IgD-negative memory B cell (primary cell): ENCODE measurements at regions not wholly inside any gene's neighbourhood (a gene's known extent, or its start where the extent isn't known, plus 50 kb on each side); places are given as distances from the start of the nearest gene placed in this dataset.

Source experiments
- H3K27ac Mint-ChIP-seq, 3 donors: one replicate each; pipeline ENCODE4 v1.8.0; 2020 to 2022; ENCODE audit warnings: mild to moderate bottlenecking in 3 of 3, mixed read lengths in 3 of 3, moderate library complexity in 1 of 3
- H3K27me3 Mint-ChIP-seq: one replicate; pipeline ENCODE4 v1.8.0; 2021; ENCODE audit warnings: mixed read lengths
- H3K36me3 Mint-ChIP-seq: one replicate; pipeline ENCODE4 v1.8.0; 2020; ENCODE audit warnings: mild to moderate bottlenecking, mixed read lengths
- H3K4me1 Mint-ChIP-seq, 3 donors: one replicate each; pipeline ENCODE4 v1.8.0; 2020 to 2022; ENCODE audit warnings: mixed read lengths in 3 of 3, mild to moderate bottlenecking in 1 of 3
- H3K4me3 Mint-ChIP-seq, 4 donors: one replicate each; pipeline ENCODE4 v1.8.0; 2020 to 2022; ENCODE audit warnings: mild to moderate bottlenecking in 4 of 4, mixed read lengths in 4 of 4, moderate library complexity in 3 of 4
- H3K9me3 Mint-ChIP-seq, 3 donors: one replicate each; pipeline ENCODE4 v1.8.0; 2020 to 2021; ENCODE audit warnings: mixed read lengths in 3 of 3, mild to moderate bottlenecking in 1 of 3

GRCh38 chr3:110564674-110565073 lies 506.9 kb upstream of the NECTIN3 start:
- peaks cover 1 to 4% (median 2%) of the 10 kb centered on the region in 3 donors for H3K9me3 Mint-ChIP-seq
- H3K27me3 Mint-ChIP-seq, result no peaks in the 10 kb centered on the region
- no peaks in the 10 kb centered on the region for H3K36me3 Mint-ChIP-seq
- H3K4me3 Mint-ChIP-seq, result no peak overlapping the region
- H3K4me1 Mint-ChIP-seq, result no peaks in the 10 kb centered on the region
- no peak overlapping the region for H3K27ac Mint-ChIP-seq

- Mint-ChIP-seq H3K4me3 (no peak overlapping the region), H3K36me3 (no peaks in the 10 kb centered on the region), H3K27me3 (no peaks in the 10 kb centered on the region), H3K9me3 (peaks cover 0 to 1% (median 0%) of the 10 kb centered on the region in 3 donors), H3K4me1 (no peaks in the 10 kb centered on the region), H3K27ac (no peak overlapping the region)
Observed at GRCh38 chr3:110567029-110567428, 504.6 kb upstream of the NECTIN3 start.

- Mint-ChIP-seq H3K36me3 (no peaks in the 10 kb centered on the region), H3K4me1 (no peaks in the 10 kb centered on the region), H3K27me3 (no peaks in the 10 kb centered on the region), H3K9me3 (peaks cover 0 to 1% (median 0%) of the 10 kb centered on the region in 3 donors), H3K4me3 (no peak overlapping the region), H3K27ac (no peak overlapping the region)
Observed at GRCh38 chr3:110568246-110568645, 503.4 kb upstream of the NECTIN3 start.

GRCh38 chr3:110569073-110569472 lies 502.5 kb upstream of the NECTIN3 start:
- Mint-ChIP-seq H3K36me3 (no peaks in the 10 kb centered on the region), H3K9me3 (no peaks in the 10 kb centered on the region), H3K4me3 (no peak overlapping the region), H3K4me1 (no peaks in the 10 kb centered on the region), H3K27ac (no peak overlapping the region), H3K27me3 (no peaks in the 10 kb centered on the region)

GRCh38 chr3:110575702-110576101 lies 495.9 kb upstream of the NECTIN3 start:
- no peaks in the 10 kb centered on the region for H3K27me3 Mint-ChIP-seq

GRCh38 chr3:110576960-110577359 lies 494.7 kb upstream of the NECTIN3 start:
- H3K9me3 Mint-ChIP-seq, result peaks cover 2 to 8% (median 3%) of the 10 kb centered on the region in 3 donors
- no peaks in the 10 kb centered on the region for H3K4me1 Mint-ChIP-seq
- no peaks in the 10 kb centered on the region for H3K36me3 Mint-ChIP-seq
- H3K4me3 Mint-ChIP-seq, result no peak overlapping the region
- no peak overlapping the region for H3K27ac Mint-ChIP-seq
- H3K27me3 Mint-ChIP-seq, result no peaks in the 10 kb centered on the region

More at GRCh38 chr3:110575702-110576101, 495.9 kb upstream of the NECTIN3 start:
- Mint-ChIP-seq H3K4me1 (no peaks in the 10 kb centered on the region), H3K9me3 (peaks cover 1 to 4% (median 2%) of the 10 kb centered on the region in 3 donors), H3K4me3 (no peak overlapping the region), H3K27ac (no peak overlapping the region), H3K36me3 (no peaks in the 10 kb centered on the region)

- Mint-ChIP-seq H3K4me3 (no peak overlapping the region), H3K27me3 (no peaks in the 10 kb centered on the region), H3K27ac (no peak overlapping the region), H3K9me3 (peaks cover 2 to 8% (median 5%) of the 10 kb centered on the region in 3 donors), H3K4me1 (no peaks in the 10 kb centered on the region), H3K36me3 (no peaks in the 10 kb centered on the region)
Observed at GRCh38 chr3:110577854-110578253, 493.8 kb upstream of the NECTIN3 start.

GRCh38 chr3:110579840-110580550 lies 491.6 kb upstream of the NECTIN3 start:
- no peak overlapping the region for H3K27ac Mint-ChIP-seq
- peaks cover 2 to 8% (median 5%) of the 10 kb centered on the region in 3 donors for H3K9me3 Mint-ChIP-seq
- no peak overlapping the region for H3K4me3 Mint-ChIP-seq
- no peaks in the 10 kb centered on the region for H3K27me3 Mint-ChIP-seq
- H3K4me1 Mint-ChIP-seq, result no peaks in the 10 kb centered on the region
- H3K36me3 Mint-ChIP-seq, result no peaks in the 10 kb centered on the region

- no peaks in the 10 kb centered on the region for H3K4me1 Mint-ChIP-seq
- no peaks in the 10 kb centered on the region for H3K27me3 Mint-ChIP-seq
- H3K4me3 Mint-ChIP-seq, result no peak overlapping the region
- no peaks in the 10 kb centered on the region for H3K36me3 Mint-ChIP-seq
- no peak overlapping the region for H3K27ac Mint-ChIP-seq
- H3K9me3 Mint-ChIP-seq, result peaks cover 2 to 8% (median 6%) of the 10 kb centered on the region in 3 donors
Observed at GRCh38 chr3:110583373-110583935, 488.2 kb upstream of the NECTIN3 start.

GRCh38 chr3:110588906-110589305 lies 482.7 kb upstream of the NECTIN3 start:
- no peak overlapping the region for H3K4me3 Mint-ChIP-seq
- H3K27me3 Mint-ChIP-seq, result no peaks in the 10 kb centered on the region
- H3K36me3 Mint-ChIP-seq, result no peaks in the 10 kb centered on the region
- no peaks in the 10 kb centered on the region for H3K4me1 Mint-ChIP-seq
- no peak overlapping the region for H3K27ac Mint-ChIP-seq
- peaks cover 0 to 5% (median 3%) of the 10 kb centered on the region in 3 donors for H3K9me3 Mint-ChIP-seq

- Mint-ChIP-seq H3K4me1 (no peaks in the 10 kb centered on the region), H3K4me3 (no peak overlapping the region), H3K36me3 (no peaks in the 10 kb centered on the region), H3K9me3 (peaks cover 2 to 5% (median 3%) of the 10 kb centered on the region in 3 donors), H3K27ac (no peak overlapping the region), H3K27me3 (no peaks in the 10 kb centered on the region)
Observed at GRCh38 chr3:110589341-110589740, 482.3 kb upstream of the NECTIN3 start.

- Mint-ChIP-seq H3K27me3 (no peaks in the 10 kb centered on the region), H3K4me1 (no peaks in the 10 kb centered on the region), H3K36me3 (no peaks in the 10 kb centered on the region), H3K27ac (no peak overlapping the region), H3K4me3 (no peak overlapping the region), H3K9me3 (peaks cover 3 to 6% (median 3%) of the 10 kb centered on the region in 3 donors)
Observed at GRCh38 chr3:110593749-110594148, 477.9 kb upstream of the NECTIN3 start.

GRCh38 chr3:110598847-110599490 lies 472.6 kb upstream of the NECTIN3 start:
- H3K27ac Mint-ChIP-seq, result no peak overlapping the region
- H3K4me1 Mint-ChIP-seq, result no peaks in the 10 kb centered on the region
- no peaks in the 10 kb centered on the region for H3K36me3 Mint-ChIP-seq
- peaks cover 0 to 6% (median 0%) of the 10 kb centered on the region in 3 donors for H3K9me3 Mint-ChIP-seq
- H3K4me3 Mint-ChIP-seq, result no peak overlapping the region
- H3K27me3 Mint-ChIP-seq, result no peaks in the 10 kb centered on the region

- H3K9me3 Mint-ChIP-seq, result peaks cover 0 to 3% (median 0%) of the 10 kb centered on the region in 3 donors
- no peaks in the 10 kb centered on the region for H3K4me1 Mint-ChIP-seq
- no peaks in the 10 kb centered on the region for H3K27me3 Mint-ChIP-seq
- H3K27ac Mint-ChIP-seq, result no peak overlapping the region
- H3K36me3 Mint-ChIP-seq, result no peaks in the 10 kb centered on the region
- no peak overlapping the region for H3K4me3 Mint-ChIP-seq
Observed at GRCh38 chr3:110608566-110608965, 463.1 kb upstream of the NECTIN3 start.

GRCh38 chr3:110612045-110612444 lies 459.6 kb upstream of the NECTIN3 start:
- H3K27me3 Mint-ChIP-seq, result no peaks in the 10 kb centered on the region

More at GRCh38 chr3:110612045-110612444, 459.6 kb upstream of the NECTIN3 start:
- H3K36me3 Mint-ChIP-seq, result no peaks in the 10 kb centered on the region
- no peaks in the 10 kb centered on the region for H3K4me1 Mint-ChIP-seq
- no peak overlapping the region for H3K4me3 Mint-ChIP-seq
- H3K9me3 Mint-ChIP-seq, result peaks cover 0 to 3% (median 0%) of the 10 kb centered on the region in 3 donors
- H3K27ac Mint-ChIP-seq, result no peak overlapping the region
